GM19438 (cell line): ENCODE measurements at regions not wholly inside any gene's neighbourhood (a gene's known extent, or its start where the extent isn't known, plus 50 kb on each side); places are given as distances from the start of the nearest gene placed in this dataset.
"Not testable (repeated sequence)": the region's sequence is repeated elsewhere in the genome, so short reads cannot be mapped to it uniquely, and the experiment has no call there.

Source experiments
- ATAC-seq: cut with Tn5 transposase; IDR thresholded peaks from one replicate; pipeline ENCODE4 v1.9.1; 2021; ENCODE audit warnings: low read depth; ENCODE audit not compliant: unreplicated experiment

- no peak for ATAC-seq
Observed at GRCh38 chr16:82317411-82318167, 147.6 kb upstream of the MPHOSPH6 start.

- ATAC-seq, result no peak
Observed at GRCh38 chr16:82313754-82314153, 143.7 kb upstream of the MPHOSPH6 start.

GRCh38 chr16:82311528-82311927 lies 141.5 kb upstream of the MPHOSPH6 start:
- no peak for ATAC-seq

DNA sequence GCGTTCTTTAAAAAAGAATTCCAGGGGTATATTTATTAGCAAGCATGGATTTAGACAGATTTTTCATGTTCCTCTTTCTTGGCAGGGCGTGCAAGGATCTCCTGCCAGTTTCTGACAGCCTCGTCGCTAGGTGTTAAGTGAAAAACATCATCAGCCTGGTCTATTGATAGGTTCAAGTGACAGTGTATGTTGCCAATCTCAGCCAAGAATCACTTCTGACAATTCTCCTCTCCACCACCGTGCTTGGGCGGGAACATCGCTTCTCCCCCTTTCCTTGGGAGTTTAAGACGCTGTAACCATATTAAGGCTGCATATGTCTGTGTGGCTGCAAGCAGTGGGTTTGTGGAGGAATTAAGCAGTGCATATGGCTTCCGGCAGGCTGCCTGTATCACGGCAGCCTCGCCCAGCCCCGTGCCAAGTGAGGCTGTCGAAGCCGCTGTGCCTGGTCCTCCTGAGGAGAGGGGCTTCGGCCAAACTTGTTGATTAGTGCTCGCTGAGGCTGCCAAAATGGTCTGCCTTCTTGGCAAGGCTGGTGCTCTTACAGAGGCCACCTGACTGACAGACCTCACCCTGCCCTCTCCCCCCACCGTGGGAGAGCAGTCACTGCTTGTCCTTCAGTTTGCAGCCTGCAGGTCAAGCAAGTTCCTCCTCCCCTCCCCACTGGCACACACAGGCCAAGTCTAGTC lies 132.2 kb upstream of the MPHOSPH6 start:
- ATAC-seq, result no peak

GRCh38 chr16:82301146-82301755 lies 131.2 kb upstream of the MPHOSPH6 start:
- no peak for ATAC-seq

DNA sequence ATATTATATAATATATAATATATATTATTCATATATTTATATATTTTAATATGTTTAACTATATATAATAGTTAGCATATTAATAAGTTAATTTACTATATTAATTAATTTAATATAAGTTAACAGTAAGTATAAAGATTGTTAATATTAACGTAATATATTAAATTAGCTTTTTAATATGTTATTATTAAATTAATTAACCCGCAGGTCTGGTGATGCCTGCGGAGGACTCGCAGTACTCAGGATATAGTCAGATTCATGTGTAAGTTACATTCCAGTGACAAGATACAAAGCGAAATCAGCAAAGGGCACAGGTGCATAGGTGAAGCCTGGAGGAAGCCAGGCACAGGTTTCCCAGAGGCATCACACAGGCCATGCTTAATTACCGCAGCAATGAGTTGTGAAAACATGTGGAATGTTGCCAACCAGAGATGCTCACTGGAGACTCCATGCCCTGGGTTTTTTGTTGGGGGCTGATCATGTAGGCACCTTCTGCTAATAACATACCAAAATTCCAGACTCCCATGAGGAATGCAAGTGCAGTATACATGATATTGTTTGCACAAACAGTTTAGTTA lies 130.4 kb upstream of the MPHOSPH6 start:
- no peak for ATAC-seq

GRCh38 chr16:82298472-82298871 lies 128.4 kb upstream of the MPHOSPH6 start:
- ATAC-seq, result no peak

- no peak for ATAC-seq
Observed at GRCh38 chr16:82295290-82296201, 125.5 kb upstream of the MPHOSPH6 start.

DNA sequence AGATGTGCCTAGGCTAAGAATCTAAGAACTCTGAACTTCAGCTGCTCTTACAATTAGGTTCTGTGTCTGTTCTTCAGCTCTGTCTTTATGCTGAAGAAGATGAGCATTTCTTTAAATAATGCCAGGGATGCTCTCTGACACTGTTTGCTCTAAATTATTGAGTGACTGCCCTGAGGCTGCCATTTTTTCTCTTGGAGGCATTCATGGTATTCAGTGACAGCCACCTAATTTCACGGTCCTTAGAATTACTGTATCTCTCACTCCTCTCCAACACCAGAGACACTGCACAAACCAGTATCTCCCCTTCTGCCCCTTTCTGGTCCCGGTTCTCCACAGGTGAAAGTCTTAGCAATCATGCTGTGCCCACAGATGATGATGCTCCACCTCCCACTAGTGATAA lies 123.6 kb upstream of the MPHOSPH6 start:
- ATAC-seq, result no peak

DNA sequence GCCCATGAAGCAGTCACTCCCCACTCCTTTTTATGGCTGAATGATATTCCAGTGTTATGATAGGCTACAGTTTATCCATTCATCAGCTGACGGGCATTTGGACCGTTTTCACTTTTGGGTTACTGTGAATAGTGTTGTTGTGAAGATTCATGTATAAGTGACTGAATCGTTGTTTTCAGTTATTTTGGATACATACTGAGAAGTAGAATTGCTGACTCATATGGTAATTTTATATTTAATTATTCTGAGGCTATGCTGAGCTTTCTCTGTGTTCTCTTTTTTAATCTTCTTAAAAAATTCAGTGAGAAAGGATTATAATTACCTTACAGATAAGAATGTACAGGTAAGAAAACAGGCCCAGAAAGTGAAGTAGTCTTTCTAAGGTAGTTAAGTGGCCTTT lies 117.9 kb upstream of the MPHOSPH6 start:
- no peak for ATAC-seq

GRCh38 chr16:82282662-82283061 lies 112.6 kb upstream of the MPHOSPH6 start:
- no peak for ATAC-seq

- ATAC-seq, result no peak
Observed at GRCh38 chr16:82281544-82281943, 111.5 kb upstream of the MPHOSPH6 start.

DNA sequence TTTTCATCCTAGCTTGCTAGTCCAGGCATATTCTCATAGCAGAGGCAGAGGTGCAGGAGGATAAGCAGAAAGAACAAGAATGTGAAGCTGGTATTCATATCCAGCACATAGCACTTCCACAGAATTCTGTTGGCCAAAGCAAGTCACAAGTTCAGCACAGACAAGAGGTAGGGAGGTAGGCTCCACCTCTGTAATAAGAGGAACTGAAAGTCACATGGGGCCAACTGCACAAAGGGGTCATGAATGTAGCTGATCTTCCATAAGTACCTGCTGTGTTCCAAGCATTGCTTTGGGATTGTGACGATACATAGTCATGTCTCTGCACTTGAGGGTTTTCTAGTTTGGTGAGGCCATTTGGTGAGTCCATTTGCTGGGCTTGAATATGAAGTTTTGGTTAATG lies 110.8 kb upstream of the MPHOSPH6 start:
- ATAC-seq, result no peak

- ATAC-seq, result not testable (repeated sequence)
Observed at GRCh38 chr16:82275349-82275748, 105.3 kb upstream of the MPHOSPH6 start.

GRCh38 chr16:82271636-82272035 lies 101.6 kb upstream of the MPHOSPH6 start:
- no peak for ATAC-seq

- not testable (repeated sequence) for ATAC-seq
Observed at GRCh38 chr16:82267675-82268074, 97.7 kb upstream of the MPHOSPH6 start.

DNA sequence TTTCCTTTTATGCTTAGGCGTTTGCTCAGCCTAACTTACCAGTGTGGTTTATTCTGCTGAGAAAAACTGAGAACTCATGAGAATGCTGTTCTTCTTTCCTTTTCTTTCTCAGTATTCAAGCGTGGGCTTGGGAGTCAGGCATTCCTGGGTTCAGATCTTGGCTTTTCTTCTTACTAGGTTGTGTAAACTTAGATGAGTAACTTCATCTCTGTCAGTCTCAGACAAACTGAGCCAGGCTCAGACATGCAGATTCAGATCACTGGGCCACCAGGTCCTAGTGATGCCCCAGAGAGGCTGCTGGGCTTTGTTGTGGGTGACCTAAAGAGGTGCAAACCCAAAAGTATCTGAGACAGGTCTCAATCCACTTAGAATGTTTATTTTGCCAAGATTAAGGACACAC lies 95.8 kb upstream of the MPHOSPH6 start:
- no peak for ATAC-seq

GRCh38 chr16:82264756-82265155 lies 94.7 kb upstream of the MPHOSPH6 start:
- ATAC-seq, result no peak

DNA sequence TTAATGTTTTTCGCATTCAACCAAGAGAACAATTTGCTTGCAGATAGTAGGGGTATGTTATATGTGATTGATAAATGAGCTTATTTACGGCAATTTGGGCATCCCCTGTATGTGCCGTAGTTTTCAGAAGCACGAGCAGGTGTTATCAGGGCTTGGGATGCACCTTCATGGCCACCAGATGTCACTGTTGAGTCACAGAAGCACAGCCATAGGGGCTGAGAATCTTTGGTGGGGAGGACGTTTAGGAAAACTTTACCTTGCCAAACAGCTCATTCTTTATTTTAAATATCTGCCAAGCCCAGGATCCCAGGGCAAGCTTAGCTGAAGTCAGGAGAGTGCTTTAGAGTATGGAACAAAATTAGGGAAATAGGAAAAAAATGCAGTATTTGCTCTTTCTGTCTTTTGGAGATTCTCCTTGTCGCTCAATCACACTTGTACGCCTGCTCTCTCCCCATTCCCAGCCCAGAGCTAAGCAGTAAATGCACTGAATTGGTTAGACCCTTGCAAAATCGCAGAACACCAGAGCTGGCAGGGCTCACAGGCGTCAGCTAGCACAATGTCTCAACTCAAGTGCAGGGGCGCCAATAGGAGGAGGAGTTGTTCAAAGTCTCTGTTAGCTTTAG lies 93.6 kb upstream of the MPHOSPH6 start:
- peak; percentile 77 for ATAC-seq

GRCh38 chr16:82262244-82262643 lies 92.2 kb upstream of the MPHOSPH6 start:
- no peak for ATAC-seq
